ENCODE measurements at regions not wholly inside any gene's neighbourhood (a gene's known extent, or its start where the extent isn't known, plus 50 kb on each side); places are given as distances from the start of the nearest gene placed in this dataset.

GRCh38 chr5:137563646-137564397 lies 64.7 kb upstream of the SPOCK1 start:
- no peaks in the 10 kb centered on the region for H3K27me3 ChIP-seq
- intact Hi-C loops (cut with DNase I): no loop called here
- ATAC-seq (peak; percentile 32 to 68 (median 44)), DNase-seq (no peak)
- TF ChIP-seq CTCF (IDR thresholded peaks at IDR 0.05) (no peak), POLR2A (IDR thresholded peaks at IDR 0.05) (no peak)
- no peak overlapping the region for H3K27ac ChIP-seq
- no peak overlapping the region for H3K4me3 ChIP-seq
- WGBS (ENCODE audit: insufficient coverage, low coverage, low lambda C conversion rate, missing lambda C conversion rate): 61% methylated on average over 12 of the region's 14 CpGs
- no peaks in the 10 kb centered on the region for H3K4me1 ChIP-seq
- H3K36me3 ChIP-seq: no peaks in the 10 kb centered on the region
- H3K9me3 ChIP-seq: no peaks in the 10 kb centered on the region

- TF ChIP-seq POLR2A (IDR thresholded peaks at IDR 0.05) (no peak), CTCF (IDR thresholded peaks at IDR 0.05) (no peak)
- Histone ChIP-seq H3K27me3 (no peaks in the 10 kb centered on the region), H3K9me3 (no peaks in the 10 kb centered on the region), H3K36me3 (no peaks in the 10 kb centered on the region), H3K4me3 (no peak overlapping the region), H3K4me1 (no peaks in the 10 kb centered on the region), H3K27ac (no peak overlapping the region)
- ATAC-seq (peak in 1 of 4 donors; percentile 25), DNase-seq (no peak)
- intact Hi-C loops (cut with DNase I): no loop called here
- WGBS (ENCODE audit: insufficient coverage, low coverage, low lambda C conversion rate, missing lambda C conversion rate): 77% methylated on average over 2 of the region's 2 CpGs
Measured at GRCh38 chr5:137563301-137563645, 64.1 kb upstream of the SPOCK1 start.

GRCh38 chr5:137561608-137562007 lies 62.5 kb upstream of the SPOCK1 start:
- TF ChIP-seq CTCF (IDR thresholded peaks at IDR 0.05) (no peak), POLR2A (IDR thresholded peaks at IDR 0.05) (no peak)
- no peaks in the 10 kb centered on the region for H3K36me3 ChIP-seq
- intact Hi-C loops (cut with DNase I): no loop called here
- H3K27ac ChIP-seq: no peak overlapping the region
- no peaks in the 10 kb centered on the region for H3K9me3 ChIP-seq
- no peak overlapping the region for H3K4me3 ChIP-seq
- DNase-seq (no peak), ATAC-seq (no peak)
- H3K27me3 ChIP-seq: no peaks in the 10 kb centered on the region
- no peaks in the 10 kb centered on the region for H3K4me1 ChIP-seq

GRCh38 chr5:137560420-137560819 lies 61.3 kb upstream of the SPOCK1 start:
- Histone ChIP-seq H3K9me3 (no peaks in the 10 kb centered on the region), H3K4me1 (no peaks in the 10 kb centered on the region), H3K27ac (no peak overlapping the region), H3K36me3 (no peaks in the 10 kb centered on the region), H3K27me3 (no peaks in the 10 kb centered on the region), H3K4me3 (no peak overlapping the region)
- 37% methylated on average over 3 of the region's 5 CpGs for WGBS (ENCODE audit: insufficient coverage, low coverage, low lambda C conversion rate, missing lambda C conversion rate)
- no peak for TF ChIP-seq POLR2A (IDR thresholded peaks at IDR 0.05)
- no peak for TF ChIP-seq CTCF (IDR thresholded peaks at IDR 0.05)
- ATAC-seq: no peak
- DNase-seq: no peak
- intact Hi-C loops (cut with DNase I): no loop called here

Data from right lobe of liver (tissue), 6 donors.